Neuronal stem cell (in vitro differentiated cells): ENCODE measurements at regions not wholly inside any gene's neighbourhood (a gene's known extent, or its start where the extent isn't known, plus 50 kb on each side); places are given as distances from the start of the nearest gene placed in this dataset.

ENCODE experiments used
- DNase-seq: peaks from one replicate; pipeline ENCODE4 v3.0.0-alpha.2; 2013; ENCODE audit warnings: low spot score
- H2AFZ ChIP-seq: one replicate; pipeline ENCODE4 v1.6.1; 2013; ENCODE audit warnings: mild to moderate bottlenecking, low read length, inconsistent platforms
- H2AK5ac ChIP-seq: 2 replicates; pipeline ENCODE4 v1.6.1; 2013; ENCODE audit warnings: low read depth, mild to moderate bottlenecking, inconsistent platforms, low read length, moderate library complexity, mixed read lengths
- H2BK120ac ChIP-seq: 2 replicates; pipeline ENCODE4 v1.6.1; 2013; ENCODE audit warnings: low read depth, mild to moderate bottlenecking, inconsistent platforms, low read length, moderate library complexity, mixed read lengths
- H2BK12ac ChIP-seq: one replicate; pipeline ENCODE4 v1.6.1; 2013; ENCODE audit warnings: low read length, inconsistent platforms
- H2BK15ac ChIP-seq: 2 replicates; pipeline ENCODE4 v1.6.1; 2013; ENCODE audit warnings: mild to moderate bottlenecking, low read length, inconsistent platforms, mixed read lengths
- H2BK5ac ChIP-seq: one replicate; pipeline ENCODE4 v1.6.1; 2013; ENCODE audit warnings: inconsistent platforms, mild to moderate bottlenecking, low read length, moderate library complexity
- H3K14ac ChIP-seq: one replicate; pipeline ENCODE4 v1.6.1; 2013; ENCODE audit warnings: low read length, inconsistent platforms
- H3K18ac ChIP-seq: 2 replicates; pipeline ENCODE4 v1.6.1; 2013; ENCODE audit warnings: low read length, inconsistent platforms
- H3K23ac ChIP-seq: 2 replicates; pipeline ENCODE4 v1.6.1; 2013; ENCODE audit warnings: low read depth, mild to moderate bottlenecking, mixed read lengths, low read length, inconsistent platforms; ENCODE audit not compliant: poor library complexity
- H3K27ac ChIP-seq: replicated peaks from 3 replicates; pipeline ENCODE4 v1.5.1; 2013; ENCODE audit warnings: low read length, inconsistent platforms
- H3K27me3 ChIP-seq, 3 experiments: 2 replicates each; pipeline ENCODE4 v1.6.1; 2013; ENCODE audit warnings: low read length in 3 of 3, mild to moderate bottlenecking in 2 of 3, inconsistent platforms in 1 of 3, low read depth in 1 of 3, mixed read lengths in 1 of 3, moderate library complexity in 1 of 3; ENCODE audit not compliant: control insufficient read depth in 3 of 3, insufficient read depth in 3 of 3
- H3K36me3 ChIP-seq, 2 donors: replicated peaks in 1 of 2; 2 replicates each; pipeline ENCODE4 v1.6.1; 2013; ENCODE audit warnings: low read length in 2 of 2; ENCODE audit not compliant: control insufficient read depth in 2 of 2, insufficient read depth in 2 of 2
- H3K4ac ChIP-seq: 2 replicates; pipeline ENCODE4 v1.6.1; 2013; ENCODE audit warnings: inconsistent platforms, mild to moderate bottlenecking, low read length, moderate library complexity
- H3K4me1 ChIP-seq, 2 donors: 1 replicate in 1 of 2; 2 replicates in 1 of 2; pipeline ENCODE4 v1.6.1; 2013; ENCODE audit warnings: low read length in 2 of 2, low read depth in 1 of 2; ENCODE audit not compliant: control insufficient read depth in 2 of 2, insufficient read depth in 1 of 2
- H3K4me2 ChIP-seq: one replicate; pipeline ENCODE4 v1.6.1; 2013; ENCODE audit warnings: mild to moderate bottlenecking, low read length, inconsistent platforms; ENCODE audit not compliant: insufficient read depth, poor library complexity, severe bottlenecking
- H3K4me3 ChIP-seq, 2 donors: 2 replicates each; pipeline ENCODE4 v1.5.1; 2013; ENCODE audit warnings: low read length in 2 of 2, mild to moderate bottlenecking in 2 of 2, inconsistent platforms in 1 of 2, moderate library complexity in 1 of 2
- H3K79me1 ChIP-seq: one replicate; pipeline ENCODE4 v1.6.1; 2013; ENCODE audit warnings: low read depth, mild to moderate bottlenecking, inconsistent platforms, low read length, moderate library complexity
- H3K9ac ChIP-seq: one replicate; pipeline ENCODE4 v1.6.1; 2013; ENCODE audit warnings: mild to moderate bottlenecking, low read depth, low read length, inconsistent platforms; ENCODE audit not compliant: poor library complexity
- H3K9me3 ChIP-seq, 2 donors: replicated peaks in 1 of 2; 2 replicates each; pipeline versions ENCODE3 to v1.6.1; 2013; ENCODE audit warnings: low read length in 2 of 2, mild to moderate bottlenecking in 2 of 2, inconsistent platforms in 1 of 2, low read depth in 1 of 2, mixed read lengths in 1 of 2, moderate library complexity in 1 of 2; ENCODE audit not compliant: control insufficient read depth in 2 of 2, insufficient read depth in 1 of 2
- H4K8ac ChIP-seq: one replicate; pipeline ENCODE4 v1.6.1; 2013; ENCODE audit warnings: low read depth, mild to moderate bottlenecking, inconsistent platforms, low read length, moderate library complexity
- H4K91ac ChIP-seq: one replicate; pipeline ENCODE4 v1.6.1; 2013; ENCODE audit warnings: low read length, low read depth, mild to moderate bottlenecking, inconsistent platforms; ENCODE audit not compliant: poor library complexity
- WGBS, 2 donors: extraction: QIAGEN DNeasy Blood & Tissue Kit; methylation state at CpG; one replicate each; pipeline ENCODE4 v1.1.7; 2013; ENCODE audit warnings: missing lambda C conversion rate in 2 of 2, mixed read lengths in 1 of 2; ENCODE audit not compliant: insufficient read length in 2 of 2, insufficient replicate concordance in 1 of 2; ENCODE audit errors: extremely low coverage in 2 of 2; 5-methylcytosine and 5-hydroxymethylcytosine counted together

DNA sequence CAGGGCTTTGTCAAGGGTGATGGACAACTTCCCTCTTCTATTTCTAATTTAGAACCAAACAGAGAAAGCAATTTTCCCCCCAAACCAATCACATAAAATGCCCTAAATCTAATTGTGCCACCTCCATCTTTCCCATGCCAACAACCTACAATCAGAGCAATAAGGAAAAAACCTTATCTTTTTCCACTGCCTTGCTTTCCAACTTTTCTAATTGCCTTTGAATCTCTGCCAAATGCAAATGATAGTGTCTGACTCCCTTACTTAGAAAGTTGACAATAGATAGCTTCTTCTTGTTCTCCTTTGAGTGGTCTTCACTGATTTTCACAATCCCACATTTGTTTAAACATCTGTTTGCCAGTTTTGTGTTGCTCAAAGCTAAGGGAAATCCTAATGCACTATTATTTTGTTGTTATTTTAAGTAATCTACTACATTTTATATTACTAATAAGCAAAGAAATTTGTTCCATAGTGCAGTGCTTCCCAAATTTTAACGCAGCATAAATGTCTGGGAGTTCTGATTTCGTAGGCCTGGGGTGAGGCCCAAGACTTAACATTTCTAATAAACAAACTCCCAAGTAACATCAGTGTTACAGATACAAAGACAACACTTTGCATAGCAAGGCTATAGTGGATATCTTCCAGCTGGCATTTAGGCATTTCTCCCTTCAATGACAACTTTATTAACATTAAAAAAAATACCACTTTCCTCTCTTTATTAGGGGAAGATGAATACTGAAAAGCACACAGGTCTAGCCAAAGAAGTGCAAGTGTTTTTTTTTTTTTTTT, 696.3 kb upstream of the USP15 start:
- H3K14ac ChIP-seq: no peak overlapping the region
- H3K4ac ChIP-seq: no peak overlapping the region
- H3K9me3 ChIP-seq: no peaks in the 10 kb centered on the region
- no peak overlapping the region for H3K4me3 ChIP-seq
- no peak overlapping the region for H2BK5ac ChIP-seq
- no peak for DNase-seq
- no peak overlapping the region for H3K18ac ChIP-seq
- no peaks in the 10 kb centered on the region for H3K36me3 ChIP-seq
- no peak overlapping the region for H2BK120ac ChIP-seq
- H3K79me1 ChIP-seq: no peaks in the 10 kb centered on the region
- peaks cover 0 to 3% of the 10 kb centered on the region in 2 donors for H3K4me1 ChIP-seq
- no peak overlapping the region for H3K9ac ChIP-seq
- H3K27ac ChIP-seq: no peak overlapping the region
- H3K4me2 ChIP-seq: no peak overlapping the region
- no peak overlapping the region for H4K8ac ChIP-seq
- no peak overlapping the region for H2AK5ac ChIP-seq
- no peaks in the 10 kb centered on the region for H3K27me3 ChIP-seq
- H3K23ac ChIP-seq: no peak overlapping the region
- H2BK15ac ChIP-seq: no peak overlapping the region
- no CpG with 5 or more reads among the region's 2 CpGs for WGBS, 2 donors
- H2BK12ac ChIP-seq: no peak overlapping the region
- no peak overlapping the region for H4K91ac ChIP-seq
- H2AFZ ChIP-seq: no peak overlapping the region

- Histone ChIP-seq H2BK120ac (no peak overlapping the region), H2AK5ac (no peak overlapping the region), H3K4me2 (no peak overlapping the region), H2BK12ac (no peak overlapping the region), H3K9ac (no peak overlapping the region), H4K8ac (no peak overlapping the region), H3K18ac (no peak overlapping the region), H3K79me1 (no peaks in the 10 kb centered on the region), H4K91ac (no peak overlapping the region), H3K4ac (no peak overlapping the region), H2AFZ (no peak overlapping the region), H3K4me3 (no peak overlapping the region), H3K36me3 (no peaks in the 10 kb centered on the region), H3K27me3 (no peaks in the 10 kb centered on the region), H2BK5ac (no peak overlapping the region), H3K9me3 (no peaks in the 10 kb centered on the region), H3K14ac (no peak overlapping the region), H3K27ac (no peak overlapping the region), H2BK15ac (no peak overlapping the region), H3K23ac (no peak overlapping the region), H3K4me1 (peaks cover 0 to 3% of the 10 kb centered on the region in 2 donors)
- no peak for DNase-seq
- WGBS, 2 donors: no CpG with 5 or more reads among the region's 3 CpGs
Measured at GRCh38 chr12:61564466-61564865, 695.7 kb upstream of the USP15 start.

DNA sequence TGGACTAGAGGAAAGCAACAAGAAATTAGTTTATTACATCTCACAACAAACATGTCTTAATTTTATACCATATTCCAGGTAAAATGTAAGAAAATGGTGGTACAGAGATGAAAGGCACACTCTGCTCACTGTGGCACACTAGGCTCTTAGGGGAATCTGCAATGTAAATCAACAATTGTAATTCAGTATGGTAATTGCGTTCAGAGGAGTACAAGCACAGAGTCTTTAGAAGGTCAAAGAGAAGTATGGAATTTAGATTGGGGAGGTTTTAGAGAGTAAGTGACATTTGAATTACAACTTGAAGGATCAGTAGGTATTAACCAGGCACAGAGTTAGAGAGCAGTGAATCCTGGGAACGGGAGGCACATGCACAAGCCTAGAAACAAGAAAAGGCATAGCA, 694.0 kb upstream of the USP15 start:
- Histone ChIP-seq H2BK12ac (no peak overlapping the region), H2BK15ac (no peak overlapping the region), H3K27ac (no peak overlapping the region), H3K79me1 (no peaks in the 10 kb centered on the region), H3K18ac (no peak overlapping the region), H3K4me3 (no peak overlapping the region), H3K9ac (no peak overlapping the region), H3K4me2 (no peak overlapping the region), H3K4me1 (peaks cover 0 to 3% of the 10 kb centered on the region in 2 donors), H2AK5ac (no peak overlapping the region), H2AFZ (no peak overlapping the region), H3K4ac (no peak overlapping the region), H2BK120ac (no peak overlapping the region), H2BK5ac (no peak overlapping the region), H3K27me3 (no peaks in the 10 kb centered on the region), H4K91ac (no peak overlapping the region), H3K9me3 (no peaks in the 10 kb centered on the region), H3K14ac (no peak overlapping the region), H4K8ac (no peak overlapping the region), H3K36me3 (no peaks in the 10 kb centered on the region), H3K23ac (no peak overlapping the region)
- no CpG with 5 or more reads among the region's 2 CpGs for WGBS, 2 donors
- DNase-seq: no peak

GRCh38 chr12:61574339-61574738, 685.9 kb upstream of the USP15 start:
- Histone ChIP-seq H3K18ac (no peak overlapping the region), H2BK120ac (no peak overlapping the region), H3K9me3 (no peaks in the 10 kb centered on the region), H4K91ac (no peak overlapping the region), H3K36me3 (no peaks in the 10 kb centered on the region), H2AK5ac (no peak overlapping the region), H2AFZ (no peak overlapping the region), H4K8ac (no peak overlapping the region), H3K79me1 (no peaks in the 10 kb centered on the region), H3K27me3 (no peaks in the 10 kb centered on the region), H3K4me1 (peaks cover 0 to 3% of the 10 kb centered on the region in 2 donors), H3K4me3 (no peak overlapping the region), H3K23ac (no peak overlapping the region), H3K14ac (no peak overlapping the region), H3K27ac (no peak overlapping the region), H3K9ac (no peak overlapping the region), H3K4ac (no peak overlapping the region), H2BK15ac (no peak overlapping the region), H2BK12ac (no peak overlapping the region), H2BK5ac (no peak overlapping the region), H3K4me2 (no peak overlapping the region)
- no peak for DNase-seq
- no CpG with 5 or more reads among the region's 3 CpGs for WGBS, 2 donors
